Dermis blood vessel endothelial cell (primary cell): ENCODE measurements at regions not wholly inside any gene's neighbourhood (a gene's known extent, or its start where the extent isn't known, plus 50 kb on each side); places are given as distances from the start of the nearest gene placed in this dataset.

Source experiments
- DNase-seq: peaks from one replicate; pipeline ENCODE4 v3.0.0; 2010

DNA sequence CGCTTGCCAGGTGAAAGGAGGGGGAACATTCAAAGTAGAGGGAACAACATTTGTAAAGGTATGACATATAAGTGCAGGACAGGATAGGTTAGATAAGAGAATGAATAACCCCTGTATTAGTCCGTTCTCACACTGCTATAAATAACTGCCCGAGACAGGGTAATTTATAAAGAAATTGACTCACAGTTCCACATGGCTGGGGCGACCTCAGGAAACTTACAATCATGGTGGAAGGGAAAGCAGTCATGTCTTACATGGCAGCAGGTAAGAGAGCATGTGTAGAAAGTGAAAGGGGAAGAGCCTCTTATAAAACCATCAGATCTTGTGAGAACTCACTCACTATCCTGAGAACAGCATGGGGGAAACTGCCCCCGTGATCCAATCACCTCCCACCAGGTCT lies 223.8 kb downstream of the SOX9 start:
- DNase-seq: no peak

DNA sequence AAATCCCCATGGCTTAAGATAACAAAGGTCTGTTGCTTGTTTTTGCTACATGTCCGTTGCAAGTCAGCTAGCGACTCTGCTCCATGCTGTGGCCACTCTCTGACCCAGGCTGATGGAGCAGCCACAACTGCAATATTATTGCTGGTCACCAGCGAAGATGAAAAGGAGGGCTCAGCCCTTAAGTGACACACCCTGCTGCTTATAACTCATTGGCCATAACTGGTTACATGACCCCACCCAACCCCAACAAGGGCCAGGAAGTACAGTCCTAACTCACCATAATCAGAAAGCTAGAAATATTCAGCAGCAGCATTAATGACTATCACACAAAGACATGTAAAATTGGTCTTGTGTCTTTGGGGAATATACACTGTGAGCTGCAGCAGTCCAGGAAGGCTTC lies 224.3 kb downstream of the SOX9 start:
- DNase-seq: no peak

DNA sequence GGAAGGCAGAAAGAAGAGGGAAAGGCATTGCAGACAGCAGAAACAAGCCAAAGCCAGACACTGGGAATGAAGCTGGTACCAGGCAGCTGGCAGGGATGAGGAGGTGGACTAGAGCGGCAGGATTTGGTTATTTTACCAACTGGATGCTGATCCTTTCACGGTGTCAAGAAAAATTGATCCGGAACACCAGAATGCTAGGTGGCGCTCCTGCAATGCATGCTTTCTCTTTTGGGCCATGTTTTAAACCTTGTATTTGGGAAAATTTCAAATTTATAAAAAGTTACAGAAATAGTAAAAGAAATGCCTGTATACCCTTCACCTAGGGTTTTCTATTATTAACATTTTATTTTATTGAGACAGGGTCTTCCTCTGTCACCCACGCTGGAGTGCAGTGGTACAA lies 224.7 kb downstream of the SOX9 start:
- DNase-seq: peak; percentile 5

DNA sequence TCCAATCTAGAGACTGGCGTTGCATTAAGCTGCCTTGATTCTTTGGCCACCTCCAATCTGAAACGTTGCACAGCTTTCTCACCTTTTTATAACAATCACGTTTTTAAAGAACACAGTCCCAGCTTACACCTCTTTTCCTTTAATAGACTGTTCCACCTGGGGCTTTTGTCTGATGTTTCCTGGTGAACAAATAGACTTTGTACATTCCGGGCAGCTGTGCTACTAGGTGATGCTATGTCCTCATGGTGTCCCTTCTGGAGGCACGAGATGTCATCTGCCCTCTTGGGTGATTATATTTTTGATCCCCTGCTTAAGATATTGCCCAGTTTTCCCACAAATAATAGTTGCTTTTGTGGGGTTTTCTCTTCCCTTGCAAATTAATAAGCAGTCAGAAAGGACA lies 225.5 kb downstream of the SOX9 start:
- no peak for DNase-seq

DNA sequence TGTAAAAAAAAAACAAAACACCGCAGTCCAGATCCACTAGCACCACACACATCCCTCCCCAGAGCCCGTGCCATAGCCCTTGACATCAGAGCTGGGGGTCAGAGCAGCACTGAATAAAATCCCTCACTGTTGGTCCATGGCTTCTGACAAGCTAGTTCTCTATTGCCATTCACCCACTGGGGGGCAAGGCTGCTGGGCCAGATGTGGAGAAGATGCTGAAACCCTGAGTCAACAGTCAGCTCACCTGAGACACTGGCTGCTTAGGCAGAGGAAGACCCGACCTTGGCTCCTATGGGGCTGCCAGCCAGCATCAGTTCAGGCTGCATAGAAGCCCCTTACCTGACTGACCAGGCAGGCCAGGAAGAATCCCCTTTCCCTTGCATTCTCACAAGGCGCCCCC lies 228.2 kb downstream of the SOX9 start:
- DNase-seq: no peak

DNA sequence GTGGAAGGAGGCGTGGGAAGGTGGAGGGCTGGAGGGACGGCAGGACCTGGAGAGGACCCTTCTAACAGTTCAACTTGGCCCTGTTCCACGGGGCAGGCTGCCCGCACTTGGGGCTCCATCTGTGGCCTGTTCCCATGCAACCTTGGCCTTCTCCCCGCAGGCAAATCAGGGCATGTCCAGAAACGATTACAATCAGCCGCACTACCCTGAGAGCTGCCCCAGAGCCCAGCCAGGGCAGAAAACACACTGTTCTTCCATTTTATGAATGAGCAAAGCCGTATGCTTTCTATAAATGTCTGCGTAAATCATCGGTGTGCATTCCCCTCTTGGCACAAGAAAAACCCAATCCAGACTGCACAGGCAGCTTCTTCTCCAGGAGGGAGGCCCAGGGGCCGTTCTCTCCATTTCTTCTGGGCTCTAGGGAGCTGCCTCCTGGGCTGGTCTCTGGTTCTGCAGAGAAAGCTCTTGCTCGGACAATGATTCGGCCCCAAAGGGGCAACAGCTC lies 228.7 kb downstream of the SOX9 start:
- no peak for DNase-seq

DNA sequence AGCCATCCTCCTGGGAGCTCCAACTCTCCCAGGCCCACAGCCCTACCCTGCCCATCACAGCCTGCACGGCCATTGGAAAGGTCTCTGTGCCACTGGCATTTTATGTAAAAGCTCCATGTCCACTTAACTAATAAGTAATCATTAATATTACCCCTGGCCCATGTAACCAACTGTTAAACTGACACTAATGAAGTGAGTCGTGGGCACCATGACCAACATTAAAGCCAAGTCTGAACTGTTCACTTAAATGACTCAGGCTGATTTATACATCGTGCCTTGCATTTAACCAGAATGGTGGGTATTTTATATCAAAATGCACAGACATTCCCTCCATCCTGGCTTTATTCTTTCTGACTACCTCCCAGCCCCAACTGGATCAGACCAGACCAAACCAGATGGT lies 229.3 kb downstream of the SOX9 start:
- DNase-seq: no peak

DNA sequence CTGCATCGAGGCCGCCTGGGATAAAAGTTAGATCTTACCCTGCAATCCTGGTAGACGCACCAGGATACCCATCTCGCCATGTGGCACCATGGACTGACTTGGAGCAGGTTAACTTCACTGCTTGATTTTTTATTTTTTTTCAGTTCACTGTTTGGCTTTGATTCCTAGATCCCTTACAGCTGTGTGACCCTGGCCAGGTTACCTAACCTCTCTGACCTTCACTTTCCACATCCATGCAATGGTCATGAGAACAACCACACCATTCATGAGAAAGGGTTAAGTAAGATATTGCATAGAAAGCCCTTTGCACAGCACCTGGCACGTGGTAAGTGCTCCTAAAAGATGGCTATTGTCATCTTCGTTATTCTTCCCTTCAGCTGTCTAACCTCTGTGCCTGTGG lies 230.5 kb downstream of the SOX9 start:
- no peak for DNase-seq

DNA sequence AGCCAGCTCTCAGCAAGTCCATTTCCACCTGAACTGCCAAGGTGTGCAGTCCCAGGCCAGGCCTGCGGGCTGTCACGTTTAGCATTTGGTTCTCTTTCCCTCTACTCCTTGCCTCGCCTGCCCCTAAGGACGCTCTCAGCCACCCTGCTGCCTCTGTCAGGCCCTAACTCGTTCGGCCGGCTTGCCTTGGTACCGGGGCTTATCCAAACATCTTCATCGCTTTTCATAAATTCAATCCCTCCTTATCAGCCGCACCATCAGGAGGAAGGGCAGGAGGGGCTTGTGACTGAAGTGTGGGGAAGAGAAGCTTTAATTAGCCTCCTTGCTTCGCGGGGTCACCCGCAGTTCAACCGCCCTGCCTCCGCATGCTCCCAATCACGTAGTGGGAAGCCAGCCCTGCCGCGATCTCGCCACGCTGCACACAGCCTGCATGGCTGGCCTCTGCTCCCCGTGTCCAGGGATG lies 231.1 kb downstream of the SOX9 start:
- DNase-seq: no peak

DNA sequence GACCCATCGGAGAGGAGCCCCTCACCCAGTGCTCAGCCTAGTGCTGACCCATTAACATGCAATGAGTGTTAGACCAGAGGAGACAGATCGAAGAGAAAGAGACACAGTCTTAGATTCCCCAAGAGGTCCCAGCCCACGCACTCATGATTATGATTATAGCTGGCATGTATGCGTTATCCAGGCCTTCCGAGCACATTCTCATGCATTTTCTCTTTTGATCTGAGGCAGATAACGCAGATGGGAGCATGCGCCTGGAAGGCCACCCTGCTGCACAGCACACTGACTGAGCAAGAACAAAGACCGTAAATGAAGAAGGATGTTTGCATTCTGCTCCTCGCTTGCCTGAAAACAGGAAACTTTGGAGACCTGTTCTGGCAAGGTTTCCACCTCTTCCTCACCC lies 232.7 kb downstream of the SOX9 start:
- DNase-seq: no peak

DNA sequence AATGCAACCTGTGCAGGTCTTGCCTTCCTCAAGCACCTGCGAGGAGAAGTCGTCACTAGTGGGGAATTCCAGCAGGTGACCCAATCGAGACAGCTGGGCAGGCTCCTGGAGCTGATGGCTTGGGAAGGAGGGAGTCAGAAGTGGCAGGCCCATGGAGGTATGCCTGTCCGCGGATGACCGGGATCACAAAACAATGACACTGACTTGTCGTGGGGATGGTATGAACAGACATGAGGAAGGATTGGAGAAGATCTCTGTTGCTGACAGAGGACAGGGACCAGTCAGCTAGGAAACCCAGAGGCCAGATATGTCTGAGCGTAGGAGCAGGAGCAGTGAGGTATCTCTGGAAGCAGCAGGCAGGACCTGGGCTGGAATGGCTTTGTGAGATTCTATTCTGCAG lies 233.3 kb downstream of the SOX9 start:
- no peak for DNase-seq

DNA sequence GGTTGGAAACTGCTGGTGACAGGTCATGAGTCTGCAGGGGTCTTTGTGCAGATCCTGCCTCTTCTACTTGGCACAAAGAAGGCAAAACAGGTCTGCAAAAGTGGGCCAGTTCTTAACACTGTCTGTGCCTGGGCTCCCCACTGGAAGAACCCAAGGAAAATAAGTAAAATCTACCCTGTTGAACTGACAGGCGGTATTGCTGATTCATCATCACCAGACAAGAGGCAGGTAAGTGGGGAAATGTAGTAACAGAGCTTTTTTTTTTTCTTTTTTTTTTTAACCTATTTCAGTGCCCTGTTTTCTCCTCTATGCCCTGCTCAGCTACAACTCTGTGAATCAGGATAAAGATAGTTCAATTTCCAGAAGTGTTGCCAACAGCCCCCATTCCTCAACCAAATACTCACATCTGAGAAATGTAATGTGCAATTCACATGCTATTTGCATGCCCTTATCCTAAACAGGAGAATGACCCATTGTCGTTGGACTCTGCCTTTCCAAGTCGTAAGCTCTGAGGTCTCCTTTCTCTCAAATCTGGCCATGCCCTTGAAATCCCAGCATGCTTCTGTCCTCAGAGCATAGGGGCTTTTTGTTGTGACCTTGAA lies 237.0 kb downstream of the SOX9 start:
- no peak for DNase-seq

DNA sequence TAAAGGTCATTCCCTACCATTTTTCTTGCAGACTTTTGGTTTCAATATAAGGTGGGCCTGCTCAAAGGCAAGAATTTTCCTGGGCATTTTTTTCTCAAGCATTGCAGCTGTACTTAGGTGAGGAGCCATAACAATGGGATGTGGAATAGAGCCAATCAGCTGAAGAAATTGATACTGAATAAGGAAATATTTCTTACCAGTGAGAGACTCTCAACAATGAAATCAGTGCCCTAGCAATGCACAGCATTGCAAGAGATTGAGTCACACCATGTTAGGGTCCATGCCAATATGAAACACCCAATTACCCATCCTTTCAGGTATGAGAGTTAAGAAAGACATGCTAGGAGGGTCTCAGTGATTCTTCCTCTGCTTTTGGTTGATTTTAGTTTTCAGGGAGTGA lies 237.6 kb downstream of the SOX9 start:
- peak; percentile 31 for DNase-seq

DNA sequence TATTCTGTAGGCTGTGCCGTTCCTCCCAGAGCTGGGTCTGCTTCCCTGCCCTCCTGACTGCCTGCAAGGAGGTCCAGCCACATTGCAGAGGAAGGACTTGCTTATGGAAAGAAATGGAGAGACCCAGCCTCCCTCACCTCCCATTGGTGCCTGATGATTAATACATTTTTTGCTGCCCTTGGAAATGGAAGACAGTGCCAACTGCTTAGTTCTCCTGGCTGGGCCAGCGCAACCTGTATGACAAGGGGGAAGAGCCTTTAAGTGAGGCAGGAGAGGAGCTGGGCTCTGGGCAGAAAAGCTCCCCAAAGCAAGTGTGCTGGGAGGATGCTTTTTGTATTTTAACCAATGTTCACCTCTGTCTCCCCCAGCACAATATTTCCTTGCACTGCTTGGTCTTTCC lies 238.5 kb downstream of the SOX9 start:
- DNase-seq: no peak

DNA sequence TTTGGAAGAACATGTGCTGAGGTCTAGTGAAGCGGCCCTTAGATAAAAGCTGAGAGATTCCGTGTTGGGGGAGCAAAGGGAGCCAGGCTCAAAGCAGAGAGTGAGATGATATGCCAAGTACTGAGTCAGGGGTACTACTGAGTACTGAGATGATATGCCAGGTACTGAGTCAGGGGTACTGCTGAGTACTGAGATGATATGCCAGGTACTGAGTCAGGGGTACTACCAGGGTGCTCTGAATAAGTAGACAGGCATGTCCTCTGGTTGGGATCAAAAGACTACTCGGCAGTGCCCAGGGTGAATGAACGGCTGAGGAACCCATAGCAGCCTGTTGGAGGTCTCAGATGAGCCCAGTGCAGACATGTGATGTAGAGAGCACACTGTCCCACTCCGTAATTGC lies 239.0 kb downstream of the SOX9 start:
- no peak for DNase-seq

DNA sequence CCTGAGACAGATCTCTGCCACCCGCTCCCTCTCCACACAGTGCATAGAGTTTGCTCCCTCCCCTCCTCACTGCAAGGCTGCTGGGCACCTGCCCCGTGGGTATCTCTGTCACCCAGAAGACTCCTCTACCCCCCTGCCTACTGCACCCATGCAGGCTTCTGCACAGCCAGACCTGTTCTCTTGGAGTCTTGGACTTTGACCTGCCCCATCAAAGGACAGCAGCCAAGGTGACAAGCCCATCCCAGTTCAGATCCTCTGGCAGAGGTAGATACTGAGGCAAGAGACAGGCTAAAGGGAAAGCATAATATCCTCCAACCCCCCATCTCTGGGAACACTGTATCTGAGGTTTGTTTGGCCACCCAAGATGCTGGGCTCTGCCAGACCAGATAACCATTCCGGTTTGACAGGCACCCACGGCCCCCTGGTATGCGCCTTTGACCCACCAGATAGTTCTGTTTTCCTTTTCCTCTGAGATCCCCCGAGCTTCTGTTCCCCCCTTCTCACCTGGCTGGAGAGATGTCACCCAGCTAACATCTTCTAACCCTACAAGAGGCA lies 239.6 kb downstream of the SOX9 start:
- no peak for DNase-seq

DNA sequence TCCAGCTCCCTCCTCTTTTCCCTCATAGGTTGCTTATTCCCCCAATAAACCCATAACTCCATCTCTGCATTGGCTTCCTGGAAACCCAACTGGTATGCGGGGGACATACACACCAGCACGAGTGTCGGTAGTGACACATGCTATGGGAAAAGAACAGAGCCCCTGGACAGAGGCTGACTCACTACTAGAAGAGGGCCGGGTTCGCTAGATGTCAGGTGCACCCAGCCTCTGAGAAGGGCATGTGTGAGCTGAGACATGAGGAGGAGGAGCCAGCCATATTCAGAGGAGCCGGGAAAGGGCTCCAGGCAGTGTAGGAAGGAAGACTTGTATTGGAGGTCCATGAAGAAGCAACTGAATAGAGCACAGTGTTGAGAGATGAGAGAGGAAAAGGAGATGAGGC lies 241.1 kb downstream of the SOX9 start:
- no peak for DNase-seq

DNA sequence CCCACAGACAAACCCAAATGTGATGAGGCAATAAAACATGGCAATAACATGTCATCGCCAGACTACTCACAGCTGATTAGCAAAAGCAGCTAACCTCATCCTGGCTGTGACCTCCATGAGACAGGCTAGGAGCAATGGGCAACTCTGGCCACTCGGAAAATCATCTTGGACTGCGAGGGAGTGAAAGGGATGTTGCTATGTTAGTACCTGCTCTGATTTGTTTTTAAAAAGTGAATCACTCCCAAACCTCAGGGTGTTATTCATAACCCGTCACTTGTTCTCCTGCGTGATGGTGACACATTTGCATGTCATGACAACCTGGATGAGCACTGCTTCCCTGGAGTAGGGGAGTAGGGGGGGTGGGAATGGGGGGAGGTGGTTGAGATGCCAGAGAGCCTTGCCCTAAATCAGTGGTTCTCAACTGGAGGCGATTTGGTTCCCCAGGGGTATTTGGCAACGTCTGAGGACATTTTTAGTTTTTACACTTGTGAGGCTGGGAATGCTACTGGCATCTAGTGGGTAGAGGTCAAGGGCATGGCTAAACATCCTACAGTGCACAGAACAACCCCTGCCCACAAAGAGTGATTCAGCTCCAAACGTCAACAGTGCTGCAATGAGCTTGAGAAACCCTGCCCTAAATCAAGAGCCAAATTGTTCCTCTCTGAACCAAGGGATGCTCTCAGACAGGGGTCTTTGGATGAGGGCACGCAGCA lies 241.7 kb downstream of the SOX9 start:
- DNase-seq: no peak

DNA sequence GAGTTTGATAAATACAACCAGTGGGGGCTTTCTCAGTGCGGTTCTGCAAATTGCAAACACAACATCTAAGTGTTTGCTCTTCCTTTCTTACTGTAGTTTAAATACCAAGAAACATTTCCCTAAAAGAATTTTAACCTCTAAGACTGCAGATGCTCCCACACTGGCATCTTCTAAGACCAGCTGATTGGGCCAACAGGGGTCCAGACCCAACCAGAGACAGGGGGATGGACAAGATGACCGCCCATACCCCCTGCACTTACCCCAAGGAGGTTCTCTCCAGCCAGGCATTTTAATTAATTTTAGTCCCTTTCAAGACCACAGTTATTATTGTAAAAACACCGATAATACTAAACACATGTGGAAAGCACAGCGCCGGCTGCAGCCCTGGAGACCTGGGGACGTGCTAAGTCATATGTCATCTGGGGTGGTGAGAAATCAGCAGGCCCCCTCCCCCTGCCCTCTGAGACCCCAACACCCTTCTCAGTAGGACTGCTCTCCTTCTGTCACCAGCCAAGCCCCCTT lies 242.3 kb downstream of the SOX9 start:
- no peak for DNase-seq

DNA sequence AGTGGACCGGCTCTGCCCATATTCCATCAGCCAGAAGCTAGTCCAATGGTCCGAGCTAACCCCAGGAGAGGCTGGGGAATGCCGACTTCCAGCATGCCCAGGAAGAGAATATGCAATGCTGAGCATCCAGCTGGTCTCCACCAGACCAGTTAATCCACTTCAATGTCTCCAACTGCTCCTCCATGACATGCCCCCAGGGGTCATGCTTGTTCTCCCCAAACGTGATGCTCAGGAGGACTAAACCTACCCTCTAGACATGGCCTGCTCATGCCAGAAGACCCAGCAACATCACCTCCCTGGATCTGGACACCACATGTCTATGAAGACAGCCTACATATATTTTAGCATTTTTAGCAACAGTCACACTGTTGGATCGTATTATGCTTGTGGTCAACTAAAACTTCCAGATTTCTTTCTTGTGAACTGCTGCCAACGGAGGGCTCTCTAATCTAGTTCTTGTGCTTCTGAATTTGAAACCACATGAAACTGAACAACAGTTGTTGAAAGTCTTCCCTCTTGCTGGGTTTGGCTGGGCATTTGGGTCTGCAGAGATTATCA lies 245.1 kb downstream of the SOX9 start:
- no peak for DNase-seq

DNA sequence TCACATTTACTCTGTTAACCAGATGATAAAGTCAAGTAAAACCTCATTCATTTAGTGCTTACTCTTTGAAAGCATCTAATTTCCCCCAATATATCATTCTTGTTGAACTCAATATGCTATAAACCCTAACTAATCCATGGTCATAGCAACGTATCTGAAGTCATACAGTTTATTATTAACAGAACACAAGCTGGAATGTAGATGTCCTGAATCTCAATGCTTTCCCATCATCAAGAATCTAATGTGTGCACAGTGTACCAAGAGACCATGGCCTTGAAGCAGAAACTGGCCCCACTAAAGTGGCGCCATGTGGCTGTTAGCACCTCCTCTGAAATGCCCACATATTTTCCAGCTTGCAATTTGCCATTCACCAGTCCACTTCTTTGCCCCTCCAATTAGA lies 245.8 kb downstream of the SOX9 start:
- DNase-seq: no peak

DNA sequence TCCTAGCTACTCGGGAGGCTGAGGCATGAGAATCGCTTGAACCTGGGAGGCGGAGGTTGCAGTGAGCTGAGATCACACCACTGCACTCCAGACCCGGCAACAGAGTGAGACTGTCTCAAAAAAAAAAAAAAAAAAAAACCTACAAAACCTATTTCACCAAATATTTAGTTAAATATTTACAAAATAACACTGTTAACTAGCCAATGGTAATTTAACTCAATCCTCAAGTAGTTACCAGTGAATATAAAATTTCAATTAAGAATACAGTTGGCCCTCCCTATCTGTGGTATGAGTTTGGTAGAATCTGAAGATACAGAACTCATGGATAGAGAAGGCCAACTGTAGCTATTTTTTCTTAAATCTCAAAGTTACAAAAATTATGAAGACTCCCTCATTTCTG lies 247.4 kb downstream of the SOX9 start:
- no peak for DNase-seq

DNA sequence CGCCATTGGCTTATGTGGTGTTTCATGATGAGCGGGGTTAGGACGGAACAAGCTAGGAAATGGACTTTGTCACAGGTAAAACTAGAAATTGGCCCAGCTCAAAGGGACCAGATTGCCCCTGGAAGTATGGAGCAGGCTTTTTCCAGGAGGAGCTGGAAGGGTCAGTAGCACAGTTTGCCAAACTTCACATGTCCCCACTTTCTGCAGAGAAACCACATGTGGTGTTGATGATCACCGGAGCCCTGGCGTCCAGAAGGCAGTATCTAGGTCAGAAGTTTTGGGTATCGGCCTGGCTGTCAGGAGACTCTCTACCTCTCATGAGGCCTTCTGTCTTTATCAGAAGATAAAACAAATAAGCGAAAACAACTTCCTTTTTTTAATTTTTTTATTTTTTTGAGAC lies 248.5 kb downstream of the SOX9 start:
- DNase-seq: no peak

DNA sequence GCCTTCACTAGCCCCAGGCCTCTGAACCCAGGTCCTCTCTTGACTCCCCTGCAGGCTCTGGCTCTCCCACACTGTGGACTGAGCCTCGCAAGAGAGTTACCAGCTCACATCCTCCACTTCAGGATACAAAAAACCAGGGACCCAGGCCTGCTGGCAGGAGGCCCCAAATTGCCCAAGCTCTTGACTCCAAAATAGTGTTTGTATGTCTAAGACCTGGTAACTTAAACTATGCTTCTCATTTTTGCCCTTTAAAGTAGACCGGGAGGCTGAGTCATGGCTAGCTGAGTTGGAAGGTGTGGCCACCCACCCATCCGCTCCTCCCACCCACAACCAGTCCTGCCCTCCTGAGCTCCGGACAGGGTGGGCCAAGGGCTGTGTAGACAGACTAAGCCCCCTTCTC lies 250.0 kb downstream of the SOX9 start:
- DNase-seq: no peak
